ENCODE measurements at regions not wholly inside any gene's neighbourhood (a gene's known extent, or its start where the extent isn't known, plus 50 kb on each side); places are given as distances from the start of the nearest gene placed in this dataset.

DNA sequence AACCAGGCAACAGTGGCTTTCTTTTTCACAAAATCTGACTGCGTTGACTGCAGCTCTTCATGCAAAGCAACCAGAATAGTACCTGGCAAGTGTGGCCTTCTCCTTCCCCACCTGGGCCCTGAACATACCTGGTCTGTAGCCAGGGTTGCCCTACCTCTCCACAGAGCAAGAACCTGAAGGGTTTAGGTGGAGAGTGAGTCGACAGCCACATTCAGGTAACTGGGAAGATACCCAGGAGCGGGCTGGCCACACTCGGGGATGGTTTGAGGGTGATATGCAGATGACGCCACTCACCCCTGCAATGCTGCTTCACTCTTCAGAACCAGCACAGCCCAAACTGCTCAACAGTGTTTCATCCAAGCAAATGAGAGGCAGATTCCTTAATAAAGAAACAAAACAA lies 117.3 kb downstream of the TTC32 start:
- no peaks in the 10 kb centered on the region for H3K36me3 Mint-ChIP-seq (ENCODE audit: insufficient read depth, unreplicated experiment)
- peaks cover 28% of the 10 kb centered on the region for H3K4me1 Mint-ChIP-seq (ENCODE audit: insufficient read depth, unreplicated experiment)
- no peak overlapping the region for H3K4me3 Mint-ChIP-seq (ENCODE audit: unreplicated experiment)
- intact Hi-C loops (cut with micrococcal nuclease) = no loop called here
- TF ChIP-seq, protein P1, sequence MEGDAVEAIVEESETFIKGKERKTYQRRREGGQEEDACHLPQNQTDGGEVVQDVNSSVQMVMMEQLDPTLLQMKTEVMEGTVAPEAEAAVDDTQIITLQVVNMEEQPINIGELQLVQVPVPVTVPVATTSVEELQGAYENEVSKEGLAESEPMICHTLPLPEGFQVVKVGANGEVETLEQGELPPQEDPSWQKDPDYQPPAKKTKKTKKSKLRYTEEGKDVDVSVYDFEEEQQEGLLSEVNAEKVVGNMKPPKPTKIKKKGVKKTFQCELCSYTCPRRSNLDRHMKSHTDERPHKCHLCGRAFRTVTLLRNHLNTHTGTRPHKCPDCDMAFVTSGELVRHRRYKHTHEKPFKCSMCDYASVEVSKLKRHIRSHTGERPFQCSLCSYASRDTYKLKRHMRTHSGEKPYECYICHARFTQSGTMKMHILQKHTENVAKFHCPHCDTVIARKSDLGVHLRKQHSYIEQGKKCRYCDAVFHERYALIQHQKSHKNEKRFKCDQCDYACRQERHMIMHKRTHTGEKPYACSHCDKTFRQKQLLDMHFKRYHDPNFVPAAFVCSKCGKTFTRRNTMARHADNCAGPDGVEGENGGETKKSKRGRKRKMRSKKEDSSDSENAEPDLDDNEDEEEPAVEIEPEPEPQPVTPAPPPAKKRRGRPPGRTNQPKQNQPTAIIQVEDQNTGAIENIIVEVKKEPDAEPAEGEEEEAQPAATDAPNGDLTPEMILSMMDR (IDR thresholded peaks at IDR 0.05; ENCODE audit: unreplicated experiment) = no peak
- peak overlapping the region; percentile 49 for H3K27ac Mint-ChIP-seq (ENCODE audit: low read depth, unreplicated experiment)
- BruUV-seq (replicated peaks) = no TSS peak
- no peaks in the 10 kb centered on the region for H3K9me3 Mint-ChIP-seq (ENCODE audit: unreplicated experiment)
- DNase-seq (ENCODE audit: unreplicated experiment) = no peak
- ChIA-PET POLR2A (no interaction called here), CTCF (interaction anchor here (0.6 kb wide), 1 partner anchor 25 kb away, joined by 3 read pairs; no protein-coding TSS in a partner anchor)
- H3K27me3 Mint-ChIP-seq (ENCODE audit: insufficient read depth, unreplicated experiment) = peaks cover 2% of the 10 kb centered on the region

DNA sequence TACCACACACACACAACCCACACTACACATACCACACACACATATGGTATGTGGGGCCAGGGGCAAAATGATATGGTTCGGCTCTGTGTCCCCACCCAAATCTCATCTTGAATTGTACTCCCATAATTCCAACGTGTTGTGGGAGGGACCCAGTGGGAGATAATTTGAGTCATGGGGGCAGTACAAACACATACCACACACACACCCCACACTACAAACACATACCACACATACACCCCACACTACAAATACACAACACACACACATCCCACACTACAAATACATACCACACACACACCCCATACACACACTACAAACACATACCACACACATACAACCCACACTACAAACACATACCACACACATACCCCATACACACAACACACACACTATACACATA lies 117.8 kb downstream of the TTC32 start:
- POLR2A ChIA-PET = no interaction called here
- H3K27me3 Mint-ChIP-seq (ENCODE audit: insufficient read depth, unreplicated experiment) = peaks cover 7% of the 10 kb centered on the region
- intact Hi-C loops (cut with micrococcal nuclease) = no loop called here
- peak overlapping the region; percentile 49 for H3K27ac Mint-ChIP-seq (ENCODE audit: low read depth, unreplicated experiment)
- H3K4me3 Mint-ChIP-seq (ENCODE audit: unreplicated experiment) = no peak overlapping the region
- BruUV-seq (replicated peaks) = no TSS peak
- CTCF ChIA-PET = interaction anchor here (0.6 kb wide), 1 partner anchor 25 kb away, joined by 3 read pairs; no protein-coding TSS in a partner anchor
- H3K9me3 Mint-ChIP-seq (ENCODE audit: unreplicated experiment) = no peaks in the 10 kb centered on the region
- DNase-seq (ENCODE audit: unreplicated experiment) = no peak
- peaks cover 28% of the 10 kb centered on the region for H3K4me1 Mint-ChIP-seq (ENCODE audit: insufficient read depth, unreplicated experiment)
- H3K36me3 Mint-ChIP-seq (ENCODE audit: insufficient read depth, unreplicated experiment) = no peaks in the 10 kb centered on the region
- TF ChIP-seq, protein P1 (IDR thresholded peaks at IDR 0.05; ENCODE audit: unreplicated experiment) = no peak

DNA sequence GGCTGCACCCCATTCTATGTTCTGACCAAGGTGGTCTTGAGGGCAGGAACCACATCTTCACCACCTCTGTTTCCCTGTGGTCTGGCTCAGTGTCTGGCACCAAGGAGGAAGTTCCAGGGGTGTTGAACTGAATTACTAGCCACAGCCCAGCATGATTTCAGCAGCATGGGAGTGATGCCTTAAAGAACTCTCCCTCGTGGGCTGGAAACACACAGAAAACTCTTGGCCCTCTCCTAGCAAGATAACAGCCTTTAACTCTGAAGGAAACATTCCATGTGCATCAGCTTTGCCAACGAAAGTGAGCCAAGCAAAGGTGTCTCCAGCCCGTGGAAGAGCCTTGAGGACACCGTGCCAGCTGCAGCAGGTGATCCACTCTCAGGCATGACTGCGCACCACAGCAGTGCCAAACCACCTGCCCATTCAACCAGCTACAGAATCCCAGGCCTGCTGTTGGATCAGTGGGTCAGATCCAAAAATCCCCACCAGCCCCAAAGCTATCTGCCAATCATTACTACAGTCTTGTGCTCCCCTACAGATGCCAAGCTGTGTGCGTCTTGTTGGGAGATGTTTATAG lies 124.8 kb downstream of the TTC32 start:
- Mint-ChIP-seq H3K4me1 (ENCODE audit: insufficient read depth, unreplicated experiment) (peaks cover 9% of the 10 kb centered on the region), H3K4me3 (ENCODE audit: unreplicated experiment) (no peak overlapping the region), H3K36me3 (ENCODE audit: insufficient read depth, unreplicated experiment) (peaks cover 5% of the 10 kb centered on the region), H3K27ac (ENCODE audit: low read depth, unreplicated experiment) (no peak overlapping the region), H3K9me3 (ENCODE audit: unreplicated experiment) (no peaks in the 10 kb centered on the region), H3K27me3 (ENCODE audit: insufficient read depth, unreplicated experiment) (peaks cover 17% of the 10 kb centered on the region)
- intact Hi-C loops (cut with micrococcal nuclease) = no loop called here
- no peak for DNase-seq (ENCODE audit: unreplicated experiment)
- ChIA-PET POLR2A (no interaction called here), CTCF (no interaction called here)
- no TSS peak for BruUV-seq (replicated peaks)
- TF ChIP-seq, protein P1 (IDR thresholded peaks at IDR 0.05; ENCODE audit: unreplicated experiment) = no peak

DNA sequence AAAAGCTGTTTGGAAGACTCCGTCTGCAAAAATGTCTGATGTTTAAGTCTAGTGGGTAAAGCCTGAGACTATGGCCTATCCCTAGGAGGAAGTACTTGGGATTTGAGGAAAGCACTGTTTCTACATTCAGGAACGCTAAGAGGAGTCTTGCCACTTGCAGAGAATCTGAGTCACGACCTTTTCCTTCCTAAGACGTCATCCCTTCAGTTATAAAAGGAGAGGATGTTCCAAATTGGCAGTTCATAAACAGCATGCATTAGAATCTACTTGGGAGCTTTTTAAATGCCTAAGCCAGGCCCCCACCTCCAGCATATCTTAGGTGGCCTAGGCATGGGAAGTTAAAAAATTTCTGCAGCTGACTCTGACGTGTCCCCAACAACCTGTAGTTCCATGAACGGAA lies 125.9 kb downstream of the TTC32 start:
- TF ChIP-seq, protein P1 (IDR thresholded peaks at IDR 0.05; ENCODE audit: unreplicated experiment) = no peak
- Mint-ChIP-seq H3K9me3 (ENCODE audit: unreplicated experiment) (no peaks in the 10 kb centered on the region), H3K4me3 (ENCODE audit: unreplicated experiment) (no peak overlapping the region), H3K27me3 (ENCODE audit: insufficient read depth, unreplicated experiment) (peaks cover 17% of the 10 kb centered on the region), H3K4me1 (ENCODE audit: insufficient read depth, unreplicated experiment) (peaks cover 9% of the 10 kb centered on the region), H3K36me3 (ENCODE audit: insufficient read depth, unreplicated experiment) (peaks cover 5% of the 10 kb centered on the region), H3K27ac (ENCODE audit: low read depth, unreplicated experiment) (no peak overlapping the region)
- BruUV-seq (replicated peaks) = no TSS peak
- DNase-seq (ENCODE audit: unreplicated experiment) = no peak
- CTCF ChIA-PET = interaction anchor here (1.2 to 2.3 kb wide), 3 partner anchors 27 to 87 kb away, joined by 3 to 8 read pairs (median 3); no protein-coding TSS in a partner anchor
- POLR2A ChIA-PET = interaction anchor here (1.0 kb wide), 1 partner anchor 26 kb away, joined by 6 read pairs; no protein-coding TSS in a partner anchor
- intact Hi-C loops (cut with micrococcal nuclease) = no loop called here
